Stimulated activated naive CD4-positive, alpha-beta T cell treated with Interleukin-2 at 50 U/mL for 16 hours (primary cell): ENCODE measurements at regions not wholly inside any gene's neighbourhood (a gene's known extent, or its start where the extent isn't known, plus 50 kb on each side); places are given as distances from the start of the nearest gene placed in this dataset.

ENCODE experiments used
- DNase-seq: peaks from one replicate; lab custom pipeline; 2025; lab: John Stamatoyannopoulos, UW

- no peak for DNase-seq
Observed at GRCh38 chr6:148104131-148104530, 238.5 kb upstream of the SASH1 start.

GRCh38 chr6:148105695-148106094 is 236.9 kb upstream of the SASH1 start:
- no peak for DNase-seq

GRCh38 chr6:148107911-148108310 is 234.7 kb upstream of the SASH1 start:
- DNase-seq = no peak

DNA sequence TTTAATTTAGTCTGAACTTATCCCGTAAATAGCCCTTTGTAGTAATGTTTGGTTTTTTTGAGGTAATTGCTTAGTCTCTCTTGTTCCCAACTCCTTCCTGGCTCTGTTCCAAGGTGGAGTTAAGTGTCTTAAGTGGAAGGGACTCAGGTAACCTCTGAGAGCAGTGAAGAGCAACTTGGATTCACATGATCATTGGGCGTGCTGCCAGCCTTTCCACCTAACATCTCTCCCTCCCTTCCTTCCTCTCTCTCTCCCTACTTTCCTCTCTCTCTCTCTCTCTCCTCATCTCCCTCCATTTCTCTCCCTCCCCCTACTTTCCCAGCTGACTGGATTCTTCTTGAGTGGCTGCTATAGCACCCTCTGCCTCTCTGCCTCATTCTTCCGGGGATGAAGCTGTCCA is 232.9 kb upstream of the SASH1 start:
- DNase-seq = no peak

DNA sequence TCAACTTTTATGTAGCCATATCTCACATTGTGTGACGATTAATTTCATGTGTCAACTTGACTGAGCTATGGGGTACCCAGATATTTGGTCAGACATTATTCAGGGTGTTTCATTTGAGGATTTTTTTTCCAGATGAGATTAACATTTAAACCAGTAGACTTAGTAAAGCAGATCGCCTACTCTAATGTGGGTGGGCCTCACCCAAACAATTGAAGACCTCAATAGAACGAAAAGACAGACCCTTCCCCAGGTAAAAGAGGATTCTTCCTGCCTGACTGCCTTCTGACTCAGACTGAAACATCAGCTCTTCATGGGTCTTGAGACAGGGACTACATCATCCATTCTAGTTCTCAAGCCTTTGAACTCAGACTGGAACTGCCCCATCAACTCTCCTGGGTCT is 231.7 kb upstream of the SASH1 start:
- no peak for DNase-seq

DNA sequence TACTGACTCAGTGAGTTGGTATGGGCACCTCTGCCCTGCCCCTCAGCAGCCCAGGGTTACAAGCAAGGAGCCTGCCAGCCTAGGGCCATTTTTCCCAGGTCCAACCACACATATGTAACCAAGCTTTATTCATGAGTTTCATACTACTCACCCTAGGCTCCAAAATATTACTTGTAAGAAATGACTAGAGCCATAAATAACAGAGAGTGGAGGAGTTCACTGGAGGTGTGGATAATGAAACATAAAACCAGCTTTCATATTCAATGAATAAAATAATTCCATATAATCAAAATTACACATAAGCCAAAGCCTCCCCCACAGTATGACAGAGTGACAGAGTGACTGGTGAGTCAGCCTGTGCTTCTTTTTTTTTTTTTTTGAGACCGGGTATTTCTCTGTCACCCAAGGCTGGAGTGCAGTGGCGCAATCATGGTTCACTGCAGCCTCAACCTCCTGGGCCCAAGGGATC is 229.8 kb upstream of the SASH1 start:
- no peak for DNase-seq

DNA sequence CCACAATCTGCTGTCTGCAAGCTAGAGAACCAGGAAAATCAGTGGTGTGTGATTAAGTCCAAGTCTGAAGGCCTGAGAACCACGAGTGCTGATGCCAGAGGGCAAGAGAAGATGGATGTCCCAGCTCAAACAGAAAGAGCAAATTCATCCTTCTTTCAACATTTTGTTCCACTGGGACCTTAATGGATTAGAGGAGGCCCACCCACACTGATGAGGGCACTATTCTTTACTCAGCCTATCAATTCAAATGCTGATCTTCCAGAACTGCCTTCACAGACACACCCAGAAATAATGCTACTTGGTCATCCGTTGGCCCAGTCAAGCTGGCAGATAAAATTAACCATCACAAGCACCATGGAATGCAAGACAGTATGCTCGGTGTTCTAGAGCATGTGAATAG is 226.6 kb upstream of the SASH1 start:
- DNase-seq = no peak

DNA sequence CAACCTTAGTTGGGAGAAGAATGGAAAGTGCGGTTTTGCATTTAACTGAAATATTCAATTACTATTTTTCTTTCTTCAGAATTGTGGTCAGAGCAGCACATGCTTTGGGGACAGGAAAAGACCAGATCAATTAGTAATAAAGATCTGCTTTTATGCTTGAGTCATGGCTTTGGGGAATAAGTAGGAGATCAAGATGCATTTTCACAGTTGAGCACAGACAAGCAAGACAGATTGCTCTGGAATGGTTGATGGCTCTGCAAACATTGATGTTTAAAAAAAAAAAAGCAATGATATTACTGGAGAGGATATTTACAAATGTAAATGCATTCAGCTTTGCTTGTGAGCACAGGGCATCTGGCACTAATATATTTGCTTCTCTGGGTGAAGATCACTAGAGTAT is 224.4 kb upstream of the SASH1 start:
- no peak for DNase-seq

GRCh38 chr6:148128014-148128730 is 214.5 kb upstream of the SASH1 start:
- no peak for DNase-seq

DNA sequence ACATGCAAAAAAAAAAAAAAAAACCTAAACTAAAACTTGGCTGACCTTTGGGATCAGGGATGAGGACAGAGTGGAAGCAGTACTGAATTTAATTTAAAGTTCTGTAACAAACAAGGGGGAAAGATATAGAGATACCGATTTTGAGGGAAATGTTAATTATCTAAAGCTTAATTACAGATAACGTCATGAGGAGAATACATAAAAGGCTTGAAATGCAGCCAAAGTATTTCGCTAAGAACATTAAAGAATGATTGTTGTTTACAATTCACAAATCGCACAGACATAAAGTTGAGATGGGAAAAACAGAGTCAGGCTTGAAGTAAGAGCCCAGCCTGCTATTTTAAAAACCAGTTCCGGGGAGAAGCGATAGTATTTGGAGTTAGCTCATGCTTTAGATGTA is 208.0 kb upstream of the SASH1 start:
- no peak for DNase-seq

DNA sequence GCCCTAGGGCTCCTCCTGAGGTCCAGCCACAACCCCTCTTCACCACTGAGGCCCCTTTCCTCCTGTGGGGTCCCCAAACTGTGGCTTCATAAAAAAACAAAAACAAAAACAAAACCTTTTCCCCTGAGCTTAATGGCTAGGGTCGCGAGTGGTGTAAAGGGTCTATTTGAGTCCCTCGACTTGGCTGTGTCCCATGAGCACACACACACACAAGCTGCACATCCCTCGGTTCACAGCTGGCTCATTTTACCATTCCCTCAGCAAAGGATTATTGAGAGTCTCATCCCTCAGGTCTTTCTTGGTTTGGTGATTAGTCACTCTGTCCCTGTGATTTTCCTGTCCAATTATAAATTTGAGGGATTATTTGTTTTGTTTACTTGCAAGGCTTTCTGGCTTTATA is 206.1 kb upstream of the SASH1 start:
- DNase-seq = no peak

DNA sequence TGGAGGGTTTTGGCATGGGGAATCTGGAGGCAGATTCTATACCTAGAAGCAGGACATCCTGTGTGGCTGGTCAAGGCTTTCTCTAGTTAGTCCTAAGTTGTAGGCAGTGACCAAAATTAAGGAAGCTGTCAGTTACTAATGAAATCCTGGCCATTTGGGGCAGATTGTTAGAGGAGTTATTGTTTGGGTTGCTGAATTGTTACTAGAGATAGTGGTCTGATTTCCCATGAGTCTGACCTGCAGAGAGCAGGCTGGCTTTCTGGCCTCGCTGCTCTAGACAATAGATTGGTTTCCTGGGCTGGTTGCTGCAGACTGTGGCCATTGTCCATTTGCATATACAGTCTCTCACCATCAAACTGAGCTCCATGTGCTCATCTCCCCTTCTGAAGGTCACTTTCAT is 205.0 kb upstream of the SASH1 start:
- no peak for DNase-seq

- no peak for DNase-seq
Observed at GRCh38 chr6:148138573-148138972, 204.1 kb upstream of the SASH1 start.

DNA sequence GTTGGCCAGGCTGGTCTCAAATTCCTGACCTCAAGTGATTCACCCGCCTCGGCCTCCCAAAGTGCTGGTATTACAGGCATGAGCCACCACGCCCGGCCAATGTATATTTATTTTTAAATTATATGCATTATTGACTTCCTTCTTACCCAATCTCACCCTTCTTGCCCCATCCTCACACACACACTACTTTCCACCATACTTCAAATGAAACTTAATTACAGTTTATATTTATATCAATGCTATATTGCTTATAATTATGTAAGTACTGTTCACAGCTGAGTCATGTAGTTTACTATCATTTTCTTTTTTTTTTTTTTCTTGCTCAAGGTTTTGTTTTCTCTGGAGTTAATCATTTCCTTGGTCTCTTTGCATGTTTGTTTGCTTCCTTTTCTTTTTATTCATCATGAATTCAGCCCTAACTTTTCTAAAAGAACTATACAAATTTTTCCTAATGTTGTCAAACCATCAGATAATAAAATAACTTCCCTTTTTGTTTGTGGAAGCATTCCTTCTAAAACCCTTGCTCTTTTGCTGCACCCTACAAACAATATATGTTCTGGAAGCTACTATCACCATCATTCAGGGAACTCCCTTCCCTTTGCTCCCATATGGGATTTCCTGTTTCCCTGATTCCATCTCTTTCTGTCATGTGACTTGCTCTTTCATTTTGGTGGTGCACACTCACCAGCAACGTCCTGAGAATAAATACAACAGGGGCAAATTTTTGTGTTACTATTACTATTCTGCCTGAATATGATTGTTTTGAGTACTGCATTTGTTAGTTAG is 201.7 kb upstream of the SASH1 start:
- no peak for DNase-seq

DNA sequence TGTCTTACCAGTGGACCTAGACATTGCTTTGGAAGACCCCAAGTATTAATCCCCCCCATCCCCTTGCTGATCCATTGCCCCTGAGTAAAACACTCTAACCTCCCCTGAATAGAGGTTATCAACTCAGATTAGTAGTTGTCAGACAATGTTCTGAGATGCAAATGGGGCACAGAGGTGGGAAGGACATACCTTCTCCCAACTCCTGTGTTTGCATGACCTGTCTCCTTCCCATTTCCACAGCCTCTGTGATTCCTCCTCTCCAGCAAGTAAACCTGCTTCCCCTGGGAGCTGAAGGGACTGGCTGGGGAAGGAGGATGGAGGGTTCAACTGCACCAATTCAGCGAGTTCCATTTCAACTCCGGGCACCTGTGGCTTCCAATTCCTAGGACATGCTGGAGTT is 199.8 kb upstream of the SASH1 start:
- DNase-seq = no peak

GRCh38 chr6:148143771-148144170 is 198.9 kb upstream of the SASH1 start:
- DNase-seq = no peak

DNA sequence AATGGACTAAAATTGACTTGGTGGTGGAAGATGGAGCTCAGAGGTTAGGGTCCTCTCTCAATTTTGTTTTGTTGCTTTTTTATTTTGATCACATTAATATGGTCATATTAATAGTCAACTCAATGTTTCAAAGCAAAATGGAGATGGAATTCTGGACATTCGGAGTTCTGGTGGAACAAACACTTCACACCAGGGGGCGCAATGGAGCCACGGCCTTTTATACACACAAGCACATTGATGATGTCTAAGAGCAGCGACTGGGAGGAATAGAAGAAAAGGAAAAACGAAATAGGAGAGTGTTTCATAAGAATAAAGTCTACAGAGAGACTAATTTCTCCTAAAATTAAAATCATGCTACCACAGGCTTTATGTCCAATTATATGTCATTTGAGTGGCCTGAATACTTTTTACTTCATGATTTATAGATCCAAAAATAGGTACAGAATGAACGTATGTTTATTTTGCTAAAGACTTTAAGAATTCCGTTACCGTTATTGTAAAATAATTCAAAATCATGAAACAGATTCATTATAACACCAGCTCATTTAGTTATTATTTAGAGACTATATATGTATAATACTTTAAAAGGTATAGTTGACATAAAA is 197.6 kb upstream of the SASH1 start:
- peak; percentile 43 for DNase-seq

GRCh38 chr6:148146717-148147462 is 195.7 kb upstream of the SASH1 start:
- DNase-seq = peak; percentile 67

DNA sequence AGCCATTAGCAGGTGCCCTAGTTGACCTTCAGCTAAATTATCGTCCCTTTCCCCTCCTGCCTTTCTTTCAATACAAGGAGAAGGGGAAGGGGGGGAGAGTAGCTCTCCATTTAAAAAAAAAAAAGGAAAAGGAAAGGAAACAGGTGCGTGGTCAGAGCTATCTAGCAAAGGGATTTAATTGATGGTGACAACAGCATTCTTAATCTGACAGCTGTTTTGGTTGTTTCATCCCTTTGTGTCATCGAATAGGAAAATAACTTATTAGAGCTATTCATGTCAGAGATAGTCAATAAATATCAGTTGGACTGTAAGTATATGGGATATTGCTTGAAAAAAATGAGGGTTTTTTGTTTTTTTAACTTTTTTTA is 195.2 kb upstream of the SASH1 start:
- DNase-seq = no peak

- no peak for DNase-seq
Observed at GRCh38 chr6:148151896-148152643, 190.6 kb upstream of the SASH1 start.

GRCh38 chr6:148154668-148155067 is 188.0 kb upstream of the SASH1 start:
- no peak for DNase-seq

DNA sequence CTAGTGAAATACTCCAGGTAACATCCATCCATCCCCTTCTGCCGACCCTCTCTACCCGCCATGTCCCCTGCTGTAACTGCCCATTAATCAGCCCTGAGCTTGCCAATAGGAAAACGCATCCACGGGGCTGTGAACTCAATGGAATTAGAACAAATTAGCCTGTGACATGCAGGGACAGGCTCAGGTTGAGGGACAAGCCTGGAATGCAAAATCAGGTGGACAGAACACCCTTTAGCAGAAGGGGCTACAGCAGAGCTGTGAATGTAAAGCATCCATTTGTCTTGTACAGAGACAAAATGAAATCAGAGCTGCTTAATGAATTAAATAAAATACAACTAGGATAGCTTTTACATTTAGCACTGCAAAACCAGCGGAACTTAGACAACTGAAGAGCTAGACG is 187.3 kb upstream of the SASH1 start:
- no peak for DNase-seq
